ENCODE measurements at regions not wholly inside any gene's neighbourhood (a gene's known extent, or its start where the extent isn't known, plus 50 kb on each side); places are given as distances from the start of the nearest gene placed in this dataset.
A peak's percentile ranks its signal among the peaks of the same experiment; 100 is the strongest.
"Not testable (repeated sequence)": the region's sequence is repeated elsewhere in the genome, so short reads cannot be mapped to it uniquely, and the experiment has no call there.

- DNase-seq, result no peak
These were observed 135.8 kb upstream of the AFDN start for GRCh38 chr6:167690931-167691330.

GRCh38 chr6:167691533-167692312 is 135.0 kb upstream of the AFDN start:
- no peak for DNase-seq

DNA sequence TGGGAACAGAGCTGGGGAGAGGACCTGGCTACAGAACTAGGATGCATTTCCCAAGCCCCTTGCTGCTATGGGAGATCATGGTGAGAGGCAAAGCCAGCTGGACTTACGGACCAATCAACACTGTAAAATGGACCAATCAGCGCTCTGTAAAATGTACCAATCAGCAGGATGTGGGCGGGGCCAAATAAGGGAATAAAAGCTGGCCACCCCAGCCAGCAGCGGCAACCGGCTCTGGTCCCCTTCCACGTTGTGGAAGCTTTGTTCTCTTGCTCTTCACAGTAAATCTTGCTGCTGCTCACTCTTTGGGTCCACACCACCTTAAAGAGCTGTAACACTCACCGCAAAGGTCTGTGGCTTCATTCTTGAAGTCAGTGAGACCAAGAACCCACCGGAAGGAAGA is 133.2 kb upstream of the AFDN start:
- not testable (repeated sequence) for DNase-seq

DNA sequence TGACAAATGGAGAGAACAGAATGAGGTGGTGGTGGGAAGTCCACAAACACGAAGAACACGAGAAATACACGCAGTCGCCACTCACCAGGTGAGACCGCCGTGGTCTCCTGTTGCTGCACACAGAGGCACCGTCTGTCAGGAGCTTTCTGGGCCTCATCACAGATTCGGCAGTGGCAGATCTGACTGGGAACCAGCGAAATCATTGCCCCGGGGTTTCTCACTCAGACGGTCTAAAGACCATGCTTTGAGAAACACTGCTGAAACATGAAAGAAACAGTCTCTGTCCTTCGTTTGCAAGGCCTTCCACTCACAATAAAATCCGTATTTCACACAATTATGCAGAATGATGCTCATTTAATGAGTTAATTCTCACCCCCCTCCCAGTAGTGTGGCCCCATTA is 130.9 kb upstream of the AFDN start:
- DNase-seq, result no peak

GRCh38 chr6:167696296-167696695 is 130.4 kb upstream of the AFDN start:
- DNase-seq, result no peak

DNA sequence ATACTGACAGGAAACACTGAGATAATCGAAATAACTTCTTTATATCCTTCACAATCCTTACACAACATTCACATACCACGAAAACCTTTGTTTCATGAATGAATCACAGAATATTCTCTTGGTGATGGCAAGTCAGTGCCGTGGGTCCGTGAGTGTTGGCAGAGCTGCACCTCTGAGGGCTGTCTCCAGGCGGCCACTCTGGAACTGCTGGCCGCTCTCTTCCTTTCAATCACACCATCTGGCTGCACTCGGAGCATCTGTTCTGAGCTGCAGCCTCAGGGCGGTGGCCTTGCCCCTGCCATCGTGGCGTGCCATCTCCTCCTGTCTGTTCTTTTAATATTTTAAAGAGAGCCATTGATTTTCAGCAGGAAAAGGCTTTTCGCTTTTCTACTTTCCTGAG is 129.4 kb upstream of the AFDN start:
- no peak for DNase-seq

GRCh38 chr6:167698540-167698939 is 128.2 kb upstream of the AFDN start:
- no peak for DNase-seq

- DNase-seq, result peak; percentile 61
These were observed 127.4 kb upstream of the AFDN start for GRCh38 chr6:167699141-167699931.

DNA sequence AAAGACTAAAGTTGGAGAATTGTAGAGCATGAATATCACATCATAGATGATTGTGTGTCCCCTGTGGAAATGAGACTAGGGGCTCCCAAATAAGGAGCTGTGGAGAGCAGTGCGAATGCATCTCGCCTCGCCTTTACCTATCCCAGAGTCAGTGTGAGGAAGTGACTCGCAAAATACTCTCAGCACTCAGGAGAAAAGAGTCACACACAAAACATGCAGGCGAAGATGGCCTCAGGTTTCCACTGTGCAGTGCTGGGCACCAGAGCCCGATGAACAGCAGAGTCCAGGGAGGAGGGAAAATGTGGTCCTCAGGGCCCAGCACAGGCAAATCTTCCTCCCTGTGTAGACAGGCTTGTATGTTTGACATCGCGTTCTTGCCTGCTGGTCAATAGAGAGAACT is 126.5 kb upstream of the AFDN start:
- DNase-seq, result no peak

DNA sequence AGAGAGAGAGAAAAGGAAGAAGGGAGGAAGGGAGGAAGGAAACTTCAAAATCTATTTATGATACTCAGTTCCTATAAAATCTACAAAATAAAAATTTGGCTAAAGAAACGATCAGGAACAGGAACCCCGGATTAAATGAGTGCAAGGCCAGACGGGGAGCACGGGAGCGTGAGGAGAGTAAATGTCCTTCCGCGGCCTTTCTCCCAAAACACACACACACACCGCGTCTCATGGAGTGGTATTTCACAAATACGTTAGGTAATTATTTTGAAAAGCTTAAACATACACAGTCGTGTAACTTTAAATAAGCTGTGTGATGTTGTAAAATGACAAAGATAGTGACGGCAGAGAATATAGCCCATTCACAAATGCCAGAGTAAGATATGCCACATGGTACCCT is 125.7 kb upstream of the AFDN start:
- no peak for DNase-seq

DNA sequence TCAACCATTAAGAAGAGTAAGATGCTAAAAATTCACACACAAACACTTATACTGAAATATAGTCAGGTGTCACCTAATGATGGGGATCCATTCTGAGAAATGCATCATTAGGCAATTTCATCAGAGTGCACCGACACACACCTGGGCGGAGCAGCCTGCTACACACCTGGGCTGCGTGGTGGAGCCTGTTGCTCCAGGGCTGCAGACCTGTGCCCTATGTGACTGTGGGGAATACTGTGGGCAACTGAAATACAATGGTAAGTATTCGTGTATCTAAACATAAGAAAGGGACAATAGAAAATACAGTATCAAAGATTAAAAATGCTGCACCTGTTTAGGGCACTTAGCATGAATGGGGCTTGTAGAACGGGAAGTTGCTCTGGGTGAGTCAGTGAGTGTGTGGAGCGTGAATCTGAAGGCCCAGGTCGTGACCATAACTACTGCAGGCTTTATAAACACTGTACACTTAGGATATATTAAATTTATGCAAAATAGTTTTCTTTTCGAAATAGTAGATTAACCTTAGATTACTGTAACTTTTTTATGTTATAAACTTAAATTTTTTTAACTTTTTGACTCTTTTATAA is 124.4 kb upstream of the AFDN start:
- DNase-seq, result no peak

DNA sequence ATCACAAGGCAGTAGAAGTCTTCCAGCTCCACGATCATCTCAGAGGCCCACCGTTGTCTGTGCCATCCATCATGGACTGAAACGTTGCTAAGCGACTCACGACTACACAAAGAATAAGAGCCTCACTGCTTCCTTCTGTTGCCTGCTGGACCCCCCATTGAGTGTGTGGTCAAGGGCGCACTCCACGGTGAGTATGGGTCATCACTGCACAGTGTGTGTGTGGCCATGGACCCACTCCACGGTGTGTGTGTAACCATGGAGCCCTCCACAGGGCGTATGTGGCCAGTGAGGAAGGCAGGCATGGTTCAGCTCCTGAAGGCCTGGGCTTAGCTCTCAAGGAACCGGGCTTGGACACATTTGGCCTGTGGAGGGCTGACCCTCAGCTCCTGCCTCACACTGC is 123.4 kb upstream of the AFDN start:
- DNase-seq, result no peak

DNA sequence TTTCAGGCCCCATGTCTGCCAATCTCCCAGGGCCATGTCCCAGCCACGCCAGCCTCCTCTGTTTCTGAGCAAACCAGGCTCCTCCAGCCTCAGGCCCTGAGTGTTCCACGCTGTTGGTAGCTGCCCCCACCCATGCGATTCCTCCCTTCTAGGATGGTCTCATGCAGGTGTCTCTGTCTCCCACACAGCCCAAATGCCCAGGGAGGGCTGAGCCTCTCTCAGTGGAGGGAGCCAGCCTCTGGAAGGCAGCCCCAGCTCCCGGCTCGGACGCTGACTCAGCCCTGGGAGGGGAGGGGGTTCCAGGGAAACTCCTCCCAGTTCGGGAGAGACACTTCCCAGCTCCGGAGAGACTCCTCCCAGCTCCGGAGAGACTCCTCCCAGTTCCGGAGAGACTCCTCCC is 122.9 kb upstream of the AFDN start:
- DNase-seq, result no peak

- no peak for DNase-seq
These were observed 122.3 kb upstream of the AFDN start for GRCh38 chr6:167704396-167704901.

- DNase-seq, result no peak
These were observed 121.4 kb upstream of the AFDN start for GRCh38 chr6:167705211-167705750.

- peak; percentile 74 for DNase-seq
These were observed 120.2 kb upstream of the AFDN start for GRCh38 chr6:167706313-167707109.

- DNase-seq, result no peak
These were observed 118.8 kb upstream of the AFDN start for GRCh38 chr6:167707686-167708500.

GRCh38 chr6:167708501-167709094 is 118.1 kb upstream of the AFDN start:
- DNase-seq, result no peak

- DNase-seq, result no peak
These were observed 117.5 kb upstream of the AFDN start for GRCh38 chr6:167709196-167709595.

DNA sequence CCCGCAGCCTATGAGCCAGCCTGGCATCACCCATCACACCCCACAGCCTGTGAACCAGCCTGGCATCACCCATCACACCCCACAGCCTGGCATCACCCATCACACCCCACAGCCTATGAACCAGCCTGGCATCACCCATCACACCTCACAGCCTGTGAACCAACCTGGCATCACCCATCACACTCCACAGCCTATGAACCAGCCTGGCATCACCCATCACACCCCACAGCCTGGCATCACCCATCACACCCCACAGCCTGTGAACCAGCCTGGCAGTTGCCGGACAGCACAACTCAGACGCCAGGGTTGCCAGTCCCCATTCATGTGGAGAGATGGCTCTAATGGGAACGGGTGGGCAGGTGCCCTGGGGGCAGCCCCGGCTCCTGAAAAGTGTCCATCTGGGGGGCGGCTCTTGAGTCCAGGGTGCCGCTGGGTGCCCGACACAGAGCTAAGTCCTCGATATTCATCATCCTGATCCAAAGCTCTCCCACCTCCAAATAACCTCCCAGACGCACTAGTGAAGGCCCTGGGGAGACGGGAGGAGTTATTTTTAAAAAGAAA is 116.9 kb upstream of the AFDN start:
- not testable (repeated sequence) for DNase-seq

- DNase-seq, result no peak
These were observed 116.3 kb upstream of the AFDN start for GRCh38 chr6:167710363-167710920.
